ENCODE measurements at regions not wholly inside any gene's neighbourhood (a gene's known extent, or its start where the extent isn't known, plus 50 kb on each side); places are given as distances from the start of the nearest gene placed in this dataset.

GRCh38 chr7:47647918-47648250, 66.0 kb upstream of the TNS3 start:
- in situ Hi-C loops (cut with MboI; ENCODE audit: low sequenced_read_pairs, unreplicated experiment), result no loop called here
- no peak for DNase-seq (ENCODE audit: low spot score)
- TF ChIP-seq, protein P1, sequence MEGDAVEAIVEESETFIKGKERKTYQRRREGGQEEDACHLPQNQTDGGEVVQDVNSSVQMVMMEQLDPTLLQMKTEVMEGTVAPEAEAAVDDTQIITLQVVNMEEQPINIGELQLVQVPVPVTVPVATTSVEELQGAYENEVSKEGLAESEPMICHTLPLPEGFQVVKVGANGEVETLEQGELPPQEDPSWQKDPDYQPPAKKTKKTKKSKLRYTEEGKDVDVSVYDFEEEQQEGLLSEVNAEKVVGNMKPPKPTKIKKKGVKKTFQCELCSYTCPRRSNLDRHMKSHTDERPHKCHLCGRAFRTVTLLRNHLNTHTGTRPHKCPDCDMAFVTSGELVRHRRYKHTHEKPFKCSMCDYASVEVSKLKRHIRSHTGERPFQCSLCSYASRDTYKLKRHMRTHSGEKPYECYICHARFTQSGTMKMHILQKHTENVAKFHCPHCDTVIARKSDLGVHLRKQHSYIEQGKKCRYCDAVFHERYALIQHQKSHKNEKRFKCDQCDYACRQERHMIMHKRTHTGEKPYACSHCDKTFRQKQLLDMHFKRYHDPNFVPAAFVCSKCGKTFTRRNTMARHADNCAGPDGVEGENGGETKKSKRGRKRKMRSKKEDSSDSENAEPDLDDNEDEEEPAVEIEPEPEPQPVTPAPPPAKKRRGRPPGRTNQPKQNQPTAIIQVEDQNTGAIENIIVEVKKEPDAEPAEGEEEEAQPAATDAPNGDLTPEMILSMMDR (IDR thresholded peaks at IDR 0.05; ENCODE audit: borderline replicate concordance, control extremely low read depth, extremely low read depth, insufficient read depth, missing control alignments), result no peak

DNA sequence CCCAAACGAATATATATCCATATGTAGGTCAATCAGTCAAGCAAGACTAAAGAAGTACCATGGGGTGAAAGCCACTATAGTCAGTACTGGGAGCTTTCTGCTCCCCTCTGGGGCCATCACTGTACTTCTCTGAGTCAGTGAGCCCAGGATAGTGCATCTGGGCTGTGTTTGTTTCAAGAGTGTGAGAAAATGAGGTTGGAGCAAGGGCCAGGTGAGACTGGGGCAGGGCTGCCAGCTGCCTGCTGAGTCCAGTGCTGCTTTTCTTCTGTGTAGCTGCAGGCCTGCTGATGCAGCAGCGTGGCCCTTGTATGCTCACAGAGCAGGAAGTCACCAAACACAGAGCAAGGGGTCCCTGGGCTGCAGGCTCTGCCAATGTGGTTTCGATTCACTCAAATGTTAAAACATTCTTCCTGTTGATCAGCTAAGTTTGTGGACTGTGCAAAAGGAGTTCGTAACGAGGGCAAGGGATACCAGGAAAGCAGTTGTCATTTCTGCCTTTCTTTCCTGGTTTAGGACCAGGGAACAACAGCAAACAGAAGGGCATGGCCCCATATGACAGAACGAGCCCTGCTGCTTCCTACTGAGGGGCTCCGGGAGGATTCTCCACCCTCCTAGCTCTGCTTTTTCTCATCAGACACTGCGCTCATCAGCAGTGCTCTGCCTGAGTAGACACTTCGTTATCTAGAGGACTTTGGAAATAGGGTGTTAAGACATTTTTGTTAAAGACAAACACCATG, 65.4 kb upstream of the TNS3 start:
- DNase-seq (ENCODE audit: low spot score), result no peak
- TF ChIP-seq, protein P1 (IDR thresholded peaks at IDR 0.05; ENCODE audit: borderline replicate concordance, control extremely low read depth, extremely low read depth, insufficient read depth, missing control alignments), result no peak
- in situ Hi-C loops (cut with MboI; ENCODE audit: low sequenced_read_pairs, unreplicated experiment), result no loop called here

GRCh38 chr7:47643716-47644400, 61.9 kb upstream of the TNS3 start:
- in situ Hi-C loops (cut with MboI; ENCODE audit: low sequenced_read_pairs, unreplicated experiment), result no loop called here
- DNase-seq (ENCODE audit: low spot score), result no peak
- TF ChIP-seq, protein P1 (IDR thresholded peaks at IDR 0.05; ENCODE audit: borderline replicate concordance, control extremely low read depth, extremely low read depth, insufficient read depth, missing control alignments), result no peak

GRCh38 chr7:47640265-47640664, 58.4 kb upstream of the TNS3 start:
- no peak for DNase-seq (ENCODE audit: low spot score)
- in situ Hi-C loops (cut with MboI; ENCODE audit: low sequenced_read_pairs, unreplicated experiment), result no loop called here
- TF ChIP-seq, protein P1 (IDR thresholded peaks at IDR 0.05; ENCODE audit: borderline replicate concordance, control extremely low read depth, extremely low read depth, insufficient read depth, missing control alignments), result no peak

DNA sequence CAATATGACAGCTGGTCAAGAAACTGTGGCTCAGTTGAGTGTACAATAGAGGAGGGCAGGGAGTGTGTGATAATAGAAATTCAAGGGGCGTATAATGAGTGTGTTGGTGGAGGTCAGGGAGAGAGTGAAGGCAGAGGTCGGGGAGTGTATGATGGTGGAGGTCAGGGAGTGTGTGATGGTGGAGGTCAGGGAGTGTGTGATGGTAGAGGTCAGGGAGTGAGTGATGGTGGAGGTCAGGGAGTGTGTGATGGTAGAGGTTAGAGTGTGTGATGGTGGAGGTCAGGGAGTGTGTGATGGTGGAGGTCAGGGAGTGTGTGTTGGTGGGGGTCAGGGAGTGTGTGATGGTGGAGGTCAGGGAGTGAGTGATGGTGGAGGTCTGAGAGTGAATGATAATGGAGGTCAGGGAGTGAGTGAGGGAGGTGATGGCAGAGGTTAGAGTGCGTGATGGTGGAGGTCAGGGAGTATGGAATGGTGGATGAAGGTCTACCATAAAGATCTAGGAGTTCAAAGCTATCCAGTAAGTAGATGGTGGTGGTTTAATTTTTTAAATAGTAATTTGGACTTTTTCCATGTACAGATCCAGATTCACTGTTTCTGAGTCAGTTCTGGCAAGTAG, 57.7 kb upstream of the TNS3 start:
- DNase-seq (ENCODE audit: low spot score), result no peak
- TF ChIP-seq, protein P1 (IDR thresholded peaks at IDR 0.05; ENCODE audit: borderline replicate concordance, control extremely low read depth, extremely low read depth, insufficient read depth, missing control alignments), result no peak
- in situ Hi-C loops (cut with MboI; ENCODE audit: low sequenced_read_pairs, unreplicated experiment), result no loop called here

DNA sequence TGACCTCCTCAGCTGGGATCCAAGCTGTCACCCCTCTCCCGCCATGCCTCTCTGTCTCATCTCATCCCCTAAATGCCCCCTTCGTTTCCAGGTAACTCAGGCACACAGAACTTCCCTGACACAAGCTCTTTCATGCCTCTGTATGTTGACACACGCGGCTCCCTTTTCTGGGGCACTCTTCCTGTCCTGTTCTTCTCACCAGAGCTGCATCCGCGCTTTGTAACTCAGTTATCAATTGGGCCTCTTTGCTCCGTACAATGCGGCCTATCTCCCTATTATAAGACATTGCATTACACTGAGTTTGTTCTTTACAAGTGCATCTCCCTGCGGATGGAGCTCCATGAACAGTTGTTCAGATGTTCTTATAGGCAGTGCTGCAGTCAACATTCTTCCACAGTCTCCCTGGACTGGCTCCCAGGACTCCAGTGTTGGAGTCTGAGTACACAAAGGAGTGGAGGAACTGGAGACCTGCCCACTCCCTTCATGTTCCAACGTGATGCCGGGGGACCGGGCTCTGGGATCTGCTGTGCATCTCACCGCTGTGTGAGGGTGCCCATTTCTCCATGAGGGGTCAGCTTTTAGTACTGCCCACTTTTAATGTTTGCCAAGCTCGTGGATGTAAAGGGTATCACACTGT, 56.9 kb upstream of the TNS3 start:
- in situ Hi-C loops (cut with MboI; ENCODE audit: low sequenced_read_pairs, unreplicated experiment), result no loop called here
- TF ChIP-seq, protein P1 (IDR thresholded peaks at IDR 0.05; ENCODE audit: borderline replicate concordance, control extremely low read depth, extremely low read depth, insufficient read depth, missing control alignments), result no peak
- no peak for DNase-seq (ENCODE audit: low spot score)

Measured in GM13976 (cell line).